ENCODE measurements at regions not wholly inside any gene's neighbourhood (a gene's known extent, or its start where the extent isn't known, plus 50 kb on each side); places are given as distances from the start of the nearest gene placed in this dataset.

DNA sequence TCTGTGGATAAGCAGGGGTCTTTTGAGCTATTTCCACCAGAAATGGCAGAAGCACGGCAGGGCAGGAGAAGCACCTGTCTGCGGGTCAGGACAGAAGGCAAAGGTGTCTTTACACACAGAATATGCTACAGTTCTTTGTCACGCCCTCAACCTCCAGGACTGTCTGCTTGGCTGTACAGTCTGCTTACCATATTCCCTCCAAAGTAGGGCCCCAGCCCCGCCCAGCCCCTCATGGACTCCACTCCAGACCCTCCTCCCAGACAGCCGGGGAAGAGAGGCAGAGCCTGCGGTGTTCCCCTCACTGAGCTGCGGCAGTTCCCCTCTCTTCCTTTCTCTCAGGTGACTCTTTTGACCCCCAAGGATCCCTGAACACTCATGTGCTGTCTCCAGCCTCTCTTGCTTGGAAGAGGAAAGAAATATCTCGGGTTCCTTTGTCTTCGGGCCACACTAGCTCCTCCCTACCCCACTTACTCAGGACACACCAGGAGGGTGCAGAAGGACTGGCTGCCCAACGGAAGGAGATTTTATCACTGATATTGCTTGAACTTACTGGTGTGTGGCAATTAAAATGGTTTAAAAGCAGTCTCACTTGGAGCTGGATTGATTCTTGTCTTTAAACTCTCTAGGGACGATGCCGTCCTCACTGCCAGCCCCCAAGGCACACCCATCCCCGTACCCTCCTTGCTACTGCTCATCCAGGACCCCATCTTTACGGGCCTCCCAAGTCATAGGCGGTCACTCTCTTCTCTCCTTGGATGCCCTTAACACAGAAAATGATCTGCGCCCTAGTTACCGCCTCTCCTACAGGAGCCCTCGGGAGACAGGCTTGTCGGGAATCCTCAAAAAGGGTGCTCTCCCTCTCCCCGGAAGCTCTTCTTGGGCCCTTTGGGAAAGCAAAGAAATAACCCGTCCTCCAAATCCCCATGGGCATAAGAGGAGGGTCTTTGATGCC is 169.7 kb downstream of the TOMM20 start:
- DNase-seq (ENCODE audit: unreplicated experiment): no peak
- peaks cover 37% of the 10 kb centered on the region for H3K4me1 Mint-ChIP-seq (ENCODE audit: insufficient read depth, unreplicated experiment)
- H3K36me3 Mint-ChIP-seq (ENCODE audit: insufficient read depth, unreplicated experiment): no peaks in the 10 kb centered on the region
- H3K27me3 Mint-ChIP-seq (ENCODE audit: insufficient read depth, unreplicated experiment): no peaks in the 10 kb centered on the region
- BruUV-seq (replicated peaks): no TSS peak
- no peaks in the 10 kb centered on the region for H3K9me3 Mint-ChIP-seq (ENCODE audit: unreplicated experiment)
- H3K27ac Mint-ChIP-seq (ENCODE audit: low read depth, unreplicated experiment): no peak overlapping the region
- TF ChIP-seq, protein P1, sequence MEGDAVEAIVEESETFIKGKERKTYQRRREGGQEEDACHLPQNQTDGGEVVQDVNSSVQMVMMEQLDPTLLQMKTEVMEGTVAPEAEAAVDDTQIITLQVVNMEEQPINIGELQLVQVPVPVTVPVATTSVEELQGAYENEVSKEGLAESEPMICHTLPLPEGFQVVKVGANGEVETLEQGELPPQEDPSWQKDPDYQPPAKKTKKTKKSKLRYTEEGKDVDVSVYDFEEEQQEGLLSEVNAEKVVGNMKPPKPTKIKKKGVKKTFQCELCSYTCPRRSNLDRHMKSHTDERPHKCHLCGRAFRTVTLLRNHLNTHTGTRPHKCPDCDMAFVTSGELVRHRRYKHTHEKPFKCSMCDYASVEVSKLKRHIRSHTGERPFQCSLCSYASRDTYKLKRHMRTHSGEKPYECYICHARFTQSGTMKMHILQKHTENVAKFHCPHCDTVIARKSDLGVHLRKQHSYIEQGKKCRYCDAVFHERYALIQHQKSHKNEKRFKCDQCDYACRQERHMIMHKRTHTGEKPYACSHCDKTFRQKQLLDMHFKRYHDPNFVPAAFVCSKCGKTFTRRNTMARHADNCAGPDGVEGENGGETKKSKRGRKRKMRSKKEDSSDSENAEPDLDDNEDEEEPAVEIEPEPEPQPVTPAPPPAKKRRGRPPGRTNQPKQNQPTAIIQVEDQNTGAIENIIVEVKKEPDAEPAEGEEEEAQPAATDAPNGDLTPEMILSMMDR (IDR thresholded peaks at IDR 0.05; ENCODE audit: unreplicated experiment): no peak
- intact Hi-C loops (cut with micrococcal nuclease): no loop called here
- ChIA-PET POLR2A (interaction anchor here (1.4 to 2.6 kb wide), 2 partner anchors 21 to 38 kb away, joined by 4 to 12 read pairs; no protein-coding TSS in a partner anchor), CTCF (interaction anchor here (0.5 to 1.5 kb wide), 6 partner anchors 8 to 455 kb away, joined by 3 to 4 read pairs (median 3); no protein-coding TSS in a partner anchor)
- H3K4me3 Mint-ChIP-seq (ENCODE audit: unreplicated experiment): no peak overlapping the region

DNA sequence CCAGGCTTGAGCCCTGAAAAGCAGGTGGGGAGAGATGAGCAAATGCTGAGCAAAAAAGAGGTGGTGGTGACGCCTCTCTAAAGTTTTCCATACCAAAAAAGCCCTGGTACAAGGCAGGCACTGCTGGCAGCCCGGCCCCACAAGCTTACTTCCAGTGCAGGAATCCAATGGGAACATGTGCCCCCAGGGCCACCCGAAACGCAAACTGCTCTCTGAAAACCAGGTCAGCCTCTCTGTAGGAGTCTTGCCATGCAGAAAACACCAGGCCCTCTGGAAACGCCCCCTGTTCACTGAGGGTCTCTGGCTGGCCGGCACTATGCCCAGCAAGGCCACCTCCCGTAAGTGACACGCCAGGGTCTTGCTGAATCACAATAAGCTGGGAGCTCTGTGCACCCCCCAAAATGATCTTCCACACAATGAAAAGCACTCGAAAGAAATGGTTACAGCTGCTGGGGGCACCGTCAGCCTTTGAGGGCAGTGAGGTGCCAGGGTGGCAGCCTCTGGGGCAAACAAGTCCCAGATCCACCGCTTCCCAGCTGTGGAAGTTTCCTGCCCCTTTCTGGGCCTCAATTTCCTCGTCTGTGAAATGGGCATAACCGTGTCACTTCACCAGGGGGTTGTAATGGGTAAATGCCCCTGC is 170.5 kb downstream of the TOMM20 start:
- Mint-ChIP-seq H3K4me1 (ENCODE audit: insufficient read depth, unreplicated experiment) (peaks cover 31% of the 10 kb centered on the region), H3K27me3 (ENCODE audit: insufficient read depth, unreplicated experiment) (no peaks in the 10 kb centered on the region), H3K4me3 (ENCODE audit: unreplicated experiment) (no peak overlapping the region), H3K9me3 (ENCODE audit: unreplicated experiment) (no peaks in the 10 kb centered on the region), H3K36me3 (ENCODE audit: insufficient read depth, unreplicated experiment) (no peaks in the 10 kb centered on the region), H3K27ac (ENCODE audit: low read depth, unreplicated experiment) (no peak overlapping the region)
- POLR2A ChIA-PET: interaction anchor here (0.7 to 2.6 kb wide), 8 partner anchors 13 to 347 kb away, joined by 3 to 12 read pairs (median 4); no protein-coding TSS in a partner anchor
- DNase-seq (ENCODE audit: unreplicated experiment): no peak
- TF ChIP-seq, protein P1 (IDR thresholded peaks at IDR 0.05; ENCODE audit: unreplicated experiment): no peak
- CTCF ChIA-PET: interaction anchor here (0.6 to 1.5 kb wide), 4 partner anchors 18 to 459 kb away, joined by 3 to 7 read pairs (median 4); no protein-coding TSS in a partner anchor
- intact Hi-C loops (cut with micrococcal nuclease): no loop called here
- BruUV-seq (replicated peaks): no TSS peak

DNA sequence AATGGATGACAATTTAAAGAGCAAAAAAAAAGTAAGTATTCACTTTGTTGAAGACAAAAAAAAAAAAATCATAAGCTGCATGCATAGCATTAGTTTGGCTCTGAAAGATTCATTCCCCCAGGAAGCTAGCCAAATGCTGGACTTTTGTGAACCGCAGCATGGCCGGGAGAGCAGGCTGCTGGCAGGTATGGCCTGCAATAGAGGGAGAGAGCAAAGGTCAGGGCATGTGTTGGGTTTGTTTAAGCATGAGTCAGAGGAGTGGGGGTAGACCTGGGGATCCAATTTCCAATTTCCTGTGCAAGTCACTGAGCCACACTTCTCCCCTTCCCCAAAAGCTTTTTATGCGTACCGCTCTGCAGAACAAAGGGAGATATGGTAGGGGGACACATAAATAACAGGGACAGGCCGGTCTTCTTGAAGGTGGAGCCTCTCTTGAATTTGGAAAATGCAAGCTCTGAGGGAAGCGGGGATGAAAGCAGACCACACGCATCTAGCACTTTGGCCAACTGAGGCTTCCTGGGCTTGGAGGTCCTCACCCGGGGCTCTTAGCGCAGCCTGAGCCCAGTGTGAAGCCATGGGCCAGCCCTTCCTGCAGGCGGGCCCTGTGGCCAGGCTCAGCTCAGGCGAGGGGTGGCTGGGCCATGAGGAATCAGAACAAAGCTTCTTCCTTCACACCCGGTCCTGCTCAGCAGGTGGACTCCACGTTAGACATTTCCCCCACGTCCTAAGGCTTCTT is 171.1 kb downstream of the TOMM20 start:
- TF ChIP-seq, protein P1 (IDR thresholded peaks at IDR 0.05; ENCODE audit: unreplicated experiment): no peak
- Mint-ChIP-seq H3K4me1 (ENCODE audit: insufficient read depth, unreplicated experiment) (peaks cover 25% of the 10 kb centered on the region), H3K27me3 (ENCODE audit: insufficient read depth, unreplicated experiment) (no peaks in the 10 kb centered on the region), H3K9me3 (ENCODE audit: unreplicated experiment) (no peaks in the 10 kb centered on the region), H3K27ac (ENCODE audit: low read depth, unreplicated experiment) (peak overlapping the region; percentile 30), H3K4me3 (ENCODE audit: unreplicated experiment) (no peak overlapping the region), H3K36me3 (ENCODE audit: insufficient read depth, unreplicated experiment) (no peaks in the 10 kb centered on the region)
- intact Hi-C loops (cut with micrococcal nuclease): no loop called here
- POLR2A ChIA-PET: interaction anchor here (0.5 to 2.6 kb wide), 11 partner anchors 10 to 346 kb away, joined by 3 to 12 read pairs (median 4); no protein-coding TSS in a partner anchor
- CTCF ChIA-PET: interaction anchor here (0.6 to 1.3 kb wide), 4 partner anchors 23 to 1643 kb away, joined by 3 to 7 read pairs (median 3); no protein-coding TSS in a partner anchor
- peak; percentile 96 for DNase-seq (ENCODE audit: unreplicated experiment)
- no TSS peak for BruUV-seq (replicated peaks)
